Right lobe of liver (tissue), 6 donors: ENCODE measurements at regions not wholly inside any gene's neighbourhood (a gene's known extent, or its start where the extent isn't known, plus 50 kb on each side); places are given as distances from the start of the nearest gene placed in this dataset.
"Not testable (repeated sequence)": the region's sequence is repeated elsewhere in the genome, so short reads cannot be mapped to it uniquely, and the experiment has no call there.

Source experiments
- ATAC-seq, 4 donors: fragments of 200-7000 bp; cut with Tn5 transposase; one replicate each; pipeline ENCODE4 v1.9.1; 2020; ENCODE audit warnings: mild to moderate bottlenecking in 4 of 4, moderate library complexity in 4 of 4
- DNase-seq, 3 donors: peaks; one replicate each; pipeline ENCODE4 v3.0.0-alpha.2; 2020
- H3K27ac ChIP-seq, 3 donors: fragments of 200-600 bp; one replicate each; pipeline ENCODE4 v1.8.0; 2022
- H3K27me3 ChIP-seq, 2 donors: fragments of 200-600 bp; one replicate each; pipeline ENCODE4 v1.8.0; 2022
- H3K36me3 ChIP-seq, 4 donors: fragments of 200-600 bp; sonication (generic) in 1 of 4; one replicate each; pipeline versions ENCODE4 v1.5.1 to v1.8.0; 2017 to 2022; ENCODE audit warnings: control low read depth in 1 of 4
- H3K4me1 ChIP-seq, 4 donors: fragments of 200-600 bp; sonication (generic) in 1 of 4; one replicate each; pipeline versions ENCODE4 v1.5.1 to v1.8.0; 2017 to 2022; ENCODE audit warnings: control low read depth in 1 of 4
- H3K4me3 ChIP-seq, 3 donors: fragments of 200-600 bp; one replicate each; pipeline ENCODE4 v1.8.0; 2022
- H3K9me3 ChIP-seq, 4 donors: fragments of 200-600 bp; sonication (generic) in 1 of 4; one replicate each; pipeline versions ENCODE4 v1.5.1 to v1.8.0; 2017 to 2022; ENCODE audit warnings: control low read depth in 1 of 4
- POLR2A ChIP-seq: fragments of 450-650 bp; IDR thresholded peaks from one replicate; pipeline ENCODE4 v1.6.1; 2017; ENCODE audit warnings: antibody characterized with exemption, mild to moderate bottlenecking
- WGBS: methylation state at CpG from one replicate; pipeline ENCODE4 v1.1.6; 2018; ENCODE audit warnings: low coverage, low lambda C conversion rate; ENCODE audit not compliant: insufficient coverage; ENCODE audit errors: missing lambda C conversion rate; 5-methylcytosine and 5-hydroxymethylcytosine counted together
- intact Hi-C, 2 donors: fragments of 100-400 bp; cut with DNase I; formaldehyde crosslinking; loops; one replicate each; pipeline versions ENCODE4 v1.11.2 to v1.14.1; 2022
- TF ChIP-seq, protein P1 (sequence below), 4 donors: fragments of 200-600 bp in 3 of 4; fragments of 450-650 bp in 1 of 4; IDR thresholded peaks; one replicate each; pipeline versions ENCODE4 v1.5.1 to v1.8.0; 2016 to 2022; ENCODE audit warnings: antibody characterized with exemption in 4 of 4, mild to moderate bottlenecking in 2 of 4
- donor health status: DM: no; HTN: yes; CAD: no.
- donor health status: DM: no; HTN: no; CAD: no.
- donor health status: DM: no; HTN: no; CAD: no.
- donor health status: DM: no; HTN: yes; CAD: no.
- donor health status: DM: no; HTN: yes; CAD: no.

GRCh38 chr3:34109846-34110245 lies 311.4 kb downstream of the PDCD6IP start:
- H3K27ac ChIP-seq = no peak overlapping the region
- intact Hi-C loops = no loop called here
- WGBS = 25% methylated on average over 2 of the region's 2 CpGs

GRCh38 chr3:34111361-34111760 lies 312.9 kb downstream of the PDCD6IP start:
- no peak for TF ChIP-seq POLR2A
- TF ChIP-seq, protein P1, sequence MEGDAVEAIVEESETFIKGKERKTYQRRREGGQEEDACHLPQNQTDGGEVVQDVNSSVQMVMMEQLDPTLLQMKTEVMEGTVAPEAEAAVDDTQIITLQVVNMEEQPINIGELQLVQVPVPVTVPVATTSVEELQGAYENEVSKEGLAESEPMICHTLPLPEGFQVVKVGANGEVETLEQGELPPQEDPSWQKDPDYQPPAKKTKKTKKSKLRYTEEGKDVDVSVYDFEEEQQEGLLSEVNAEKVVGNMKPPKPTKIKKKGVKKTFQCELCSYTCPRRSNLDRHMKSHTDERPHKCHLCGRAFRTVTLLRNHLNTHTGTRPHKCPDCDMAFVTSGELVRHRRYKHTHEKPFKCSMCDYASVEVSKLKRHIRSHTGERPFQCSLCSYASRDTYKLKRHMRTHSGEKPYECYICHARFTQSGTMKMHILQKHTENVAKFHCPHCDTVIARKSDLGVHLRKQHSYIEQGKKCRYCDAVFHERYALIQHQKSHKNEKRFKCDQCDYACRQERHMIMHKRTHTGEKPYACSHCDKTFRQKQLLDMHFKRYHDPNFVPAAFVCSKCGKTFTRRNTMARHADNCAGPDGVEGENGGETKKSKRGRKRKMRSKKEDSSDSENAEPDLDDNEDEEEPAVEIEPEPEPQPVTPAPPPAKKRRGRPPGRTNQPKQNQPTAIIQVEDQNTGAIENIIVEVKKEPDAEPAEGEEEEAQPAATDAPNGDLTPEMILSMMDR (IDR thresholded peaks at IDR 0.05) = no peak
- Histone ChIP-seq H3K4me3 (no peak overlapping the region), H3K36me3 (no peaks in the 10 kb centered on the region), H3K9me3 (no peaks in the 10 kb centered on the region), H3K4me1 (no peaks in the 10 kb centered on the region), H3K27me3 (no peaks in the 10 kb centered on the region), H3K27ac (no peak overlapping the region)
- DNase-seq = no peak
- intact Hi-C loops = no loop called here
- ATAC-seq = no peak
- 35% methylated on average over 4 of the region's 4 CpGs for WGBS

More at GRCh38 chr3:34109846-34110245, 311.4 kb downstream of the PDCD6IP start:
- H3K9me3 ChIP-seq = no peaks in the 10 kb centered on the region
- no peaks in the 10 kb centered on the region for H3K36me3 ChIP-seq
- ATAC-seq = no peak
- TF ChIP-seq, protein P1 (IDR thresholded peaks at IDR 0.05) = no peak
- DNase-seq = no peak
- no peaks in the 10 kb centered on the region for H3K4me1 ChIP-seq
- H3K4me3 ChIP-seq = no peak overlapping the region
- no peaks in the 10 kb centered on the region for H3K27me3 ChIP-seq

DNA sequence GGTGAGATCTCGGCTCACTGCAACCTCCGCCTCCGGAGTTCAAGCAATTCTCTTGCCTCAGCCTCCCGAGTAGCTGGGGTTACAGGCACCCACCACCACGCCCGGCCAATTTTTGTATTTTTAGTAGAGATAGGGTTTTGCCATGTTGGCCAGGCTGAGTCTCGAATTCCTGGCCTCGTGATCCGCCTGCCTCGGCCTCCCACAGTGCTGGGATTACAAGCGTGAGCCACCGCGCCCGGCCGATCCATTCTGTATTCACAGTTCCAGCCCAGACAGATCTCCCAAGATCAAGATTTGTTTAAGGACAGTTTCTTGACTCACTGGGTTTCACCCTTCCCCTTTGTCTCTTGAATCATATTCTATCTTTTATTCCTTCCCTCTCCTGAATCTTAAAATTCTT lies 313.8 kb downstream of the PDCD6IP start:
- H3K4me1 ChIP-seq, H3K4me3 ChIP-seq, H3K9me3 ChIP-seq, H3K27me3 ChIP-seq, H3K36me3 ChIP-seq, DNase-seq, H3K27ac ChIP-seq, intact Hi-C loops, ATAC-seq: not testable (repeated sequence)
- WGBS = 70% methylated on average over 8 of the region's 15 CpGs

DNA sequence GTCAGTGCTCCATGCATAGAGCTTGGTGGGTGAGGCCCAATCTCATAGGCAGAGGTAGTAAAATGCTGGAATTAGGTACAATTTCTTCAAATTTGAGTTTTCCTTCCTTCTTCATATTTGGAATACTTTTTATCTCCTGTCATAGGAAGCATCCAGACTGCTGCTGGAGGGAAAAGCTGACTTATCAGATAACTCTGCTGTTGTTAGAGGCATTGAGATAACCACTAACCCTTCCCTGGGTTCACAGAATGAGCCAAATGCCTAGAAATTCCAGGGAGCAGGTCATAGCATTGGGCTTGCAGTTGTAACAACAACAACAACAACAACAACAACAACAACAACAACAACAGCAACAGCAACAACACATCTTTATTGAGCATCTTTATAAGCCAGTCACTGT lies 332.7 kb downstream of the PDCD6IP start:
- Histone ChIP-seq H3K4me1 (no peaks in the 10 kb centered on the region), H3K27me3 (no peaks in the 10 kb centered on the region), H3K9me3 (no peaks in the 10 kb centered on the region), H3K36me3 (no peaks in the 10 kb centered on the region), H3K27ac (no peak overlapping the region), H3K4me3 (no peak overlapping the region)
- no peak for ATAC-seq
- intact Hi-C loops = no loop called here
- TF ChIP-seq POLR2A = no peak
- TF ChIP-seq, protein P1 (IDR thresholded peaks at IDR 0.05) = no peak
- DNase-seq = no peak

- Histone ChIP-seq H3K27me3 (no peaks in the 10 kb centered on the region), H3K4me3 (no peak overlapping the region), H3K9me3 (no peaks in the 10 kb centered on the region), H3K27ac (no peak overlapping the region), H3K36me3 (no peaks in the 10 kb centered on the region), H3K4me1 (no peaks in the 10 kb centered on the region)
- TF ChIP-seq POLR2A = no peak
- TF ChIP-seq, protein P1 (IDR thresholded peaks at IDR 0.05) = no peak
- intact Hi-C loops = no loop called here
- no peak for DNase-seq
- WGBS = 41% methylated on average over 2 of the region's 2 CpGs
- no peak for ATAC-seq
Measured at GRCh38 chr3:34132069-34132692, 333.8 kb downstream of the PDCD6IP start.
